Mesothelial cell of epicardium (in vitro differentiated cells): ENCODE measurements at regions not wholly inside any gene's neighbourhood (a gene's known extent, or its start where the extent isn't known, plus 50 kb on each side); places are given as distances from the start of the nearest gene placed in this dataset.

Experiments used
- DNase-seq, 2 experiments: peaks; one replicate each; pipeline ENCODE4 v3.0.0; 2021; ENCODE audit warnings: low spot score in 2 of 2; ENCODE audit not compliant: unreplicated experiment in 2 of 2
- H3K27ac Mint-ChIP-seq: 2 replicates; pipeline ENCODE4 v1.8.0; 2021; ENCODE audit warnings: mixed read lengths
- H3K27me3 Mint-ChIP-seq: 2 replicates; pipeline ENCODE4 v1.8.0; 2021; ENCODE audit warnings: low read depth, mixed read lengths
- H3K36me3 Mint-ChIP-seq: 2 replicates; pipeline ENCODE4 v1.8.0; 2021; ENCODE audit warnings: mixed read lengths
- H3K4me1 Mint-ChIP-seq: 2 replicates; pipeline ENCODE4 v1.8.0; 2021; ENCODE audit warnings: mixed read lengths
- H3K4me3 Mint-ChIP-seq: 2 replicates; pipeline ENCODE4 v1.8.0; 2021; ENCODE audit warnings: mild to moderate bottlenecking, moderate library complexity, mixed read lengths
- H3K9me3 Mint-ChIP-seq: 2 replicates; pipeline ENCODE4 v1.8.0; 2021; ENCODE audit warnings: mixed read lengths
- CTCF ChIP-seq: fragments of 200-600 bp; sonication (generic); IDR thresholded peaks from one replicate; pipeline ENCODE4 v1.5.0; 2021; ENCODE audit warnings: antibody characterized with exemption; ENCODE audit not compliant: unreplicated experiment

DNA sequence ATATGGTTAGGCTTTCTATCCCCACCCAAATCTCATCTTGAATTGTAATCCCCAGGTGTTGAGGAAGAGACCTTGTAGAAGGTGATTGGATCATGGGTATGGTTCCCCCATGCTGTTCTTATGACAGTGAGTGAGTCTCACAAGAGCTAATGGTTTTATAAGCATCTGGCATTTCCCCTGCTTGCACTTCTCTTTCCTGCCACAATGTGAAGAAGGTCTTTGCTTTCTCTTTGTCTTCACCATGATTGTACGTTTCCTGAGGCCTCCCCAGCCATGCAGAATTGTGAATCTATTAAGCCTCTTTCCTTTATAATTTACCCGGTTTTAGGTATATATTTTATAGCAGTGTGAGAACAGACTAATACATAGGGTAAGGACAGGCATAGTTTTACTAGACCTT, 334.5 kb downstream of the TLR4 start:
- Mint-ChIP-seq H3K27me3 (peaks cover 14% of the 10 kb centered on the region), H3K9me3 (no peaks in the 10 kb centered on the region), H3K4me3 (no peak overlapping the region), H3K36me3 (no peaks in the 10 kb centered on the region), H3K4me1 (no peaks in the 10 kb centered on the region), H3K27ac (no peak overlapping the region)
- no peak for DNase-seq
- no peak for TF ChIP-seq CTCF

DNA sequence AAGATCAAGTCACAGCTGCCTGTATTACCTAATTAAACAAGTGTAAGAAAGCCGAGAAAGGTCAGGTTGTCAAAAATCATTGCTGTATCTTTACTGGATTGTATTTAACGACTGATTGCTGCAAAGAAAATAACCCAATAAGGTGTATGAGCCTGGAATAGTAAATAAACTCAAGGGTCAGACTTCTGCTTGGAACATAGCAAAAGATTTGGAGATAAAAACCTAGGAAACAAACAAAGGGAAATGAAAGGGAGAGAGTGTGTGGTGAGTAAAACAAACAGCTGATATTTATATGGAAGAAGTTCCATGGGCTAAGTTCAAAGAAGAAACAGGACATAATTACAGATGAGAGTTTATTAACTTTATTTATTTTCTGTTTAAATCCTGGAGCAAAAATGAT, 354.0 kb downstream of the TLR4 start:
- no peaks in the 10 kb centered on the region for H3K36me3 Mint-ChIP-seq
- H3K27me3 Mint-ChIP-seq, result peaks cover 1% of the 10 kb centered on the region
- DNase-seq, result no peak
- H3K4me3 Mint-ChIP-seq, result no peak overlapping the region
- no peaks in the 10 kb centered on the region for H3K4me1 Mint-ChIP-seq
- TF ChIP-seq CTCF, result no peak
- no peaks in the 10 kb centered on the region for H3K9me3 Mint-ChIP-seq
- H3K27ac Mint-ChIP-seq, result no peak overlapping the region

GRCh38 chr9:118059484-118060278, 355.5 kb downstream of the TLR4 start:
- peak in 1 of 2 experiments; percentile 47 for DNase-seq
- no peak for TF ChIP-seq CTCF
- no peaks in the 10 kb centered on the region for H3K36me3 Mint-ChIP-seq
- no peak overlapping the region for H3K27ac Mint-ChIP-seq
- H3K27me3 Mint-ChIP-seq, result peaks cover 1% of the 10 kb centered on the region
- H3K4me1 Mint-ChIP-seq, result no peaks in the 10 kb centered on the region
- H3K9me3 Mint-ChIP-seq, result no peaks in the 10 kb centered on the region
- no peak overlapping the region for H3K4me3 Mint-ChIP-seq

DNA sequence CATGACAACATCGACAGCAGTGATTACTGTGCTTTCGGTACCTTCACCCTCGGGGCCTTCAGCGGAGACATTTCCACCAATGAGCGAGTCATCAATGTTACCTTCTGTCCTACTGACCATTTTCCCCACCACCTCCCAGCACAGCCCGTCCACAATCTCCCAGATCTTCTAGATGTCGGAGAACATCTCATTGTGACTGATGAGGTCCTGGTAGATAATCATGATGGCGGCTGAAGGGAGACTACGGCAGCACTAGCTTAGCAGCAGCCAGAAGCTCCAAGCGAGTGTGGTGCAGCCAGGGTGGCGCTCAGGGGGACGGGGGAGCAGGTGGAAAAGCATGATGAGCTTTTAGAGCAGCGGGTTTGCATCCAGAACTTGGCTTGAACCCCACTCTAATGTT, 379.0 kb downstream of the TLR4 start:
- no peaks in the 10 kb centered on the region for H3K4me1 Mint-ChIP-seq
- no peak for TF ChIP-seq CTCF
- peaks cover 2% of the 10 kb centered on the region for H3K27me3 Mint-ChIP-seq
- DNase-seq, result no peak
- H3K4me3 Mint-ChIP-seq, result no peak overlapping the region
- H3K36me3 Mint-ChIP-seq, result no peaks in the 10 kb centered on the region
- H3K27ac Mint-ChIP-seq, result no peak overlapping the region
- no peaks in the 10 kb centered on the region for H3K9me3 Mint-ChIP-seq

DNA sequence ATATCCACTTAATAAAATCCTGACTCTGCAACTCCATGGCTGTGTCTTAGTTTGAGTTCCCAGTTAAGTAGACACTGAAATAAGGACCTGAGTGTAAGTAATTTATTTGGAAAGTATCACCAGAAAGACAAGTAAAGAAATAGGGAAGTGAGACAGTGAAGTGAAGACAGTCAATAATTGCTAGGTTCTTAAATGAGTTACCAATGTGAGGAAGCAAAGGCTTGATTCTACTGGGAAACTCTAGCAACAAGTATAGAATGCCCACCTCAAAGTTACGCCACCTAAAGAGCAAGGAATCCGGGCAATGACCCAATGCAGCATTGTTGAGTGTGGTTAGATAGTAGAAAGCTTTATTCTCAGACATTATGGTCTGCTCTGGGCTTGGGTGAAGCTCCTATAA, 383.9 kb downstream of the TLR4 start:
- H3K4me1 Mint-ChIP-seq, result no peaks in the 10 kb centered on the region
- no peaks in the 10 kb centered on the region for H3K9me3 Mint-ChIP-seq
- H3K4me3 Mint-ChIP-seq, result no peak overlapping the region
- no peak overlapping the region for H3K27ac Mint-ChIP-seq
- no peak for DNase-seq
- peaks cover under 1% of the 10 kb centered on the region for H3K27me3 Mint-ChIP-seq
- TF ChIP-seq CTCF, result no peak
- no peaks in the 10 kb centered on the region for H3K36me3 Mint-ChIP-seq
